ENCODE measurements at regions not wholly inside any gene's neighbourhood (a gene's known extent, or its start where the extent isn't known, plus 50 kb on each side); places are given as distances from the start of the nearest gene placed in this dataset.

DNA sequence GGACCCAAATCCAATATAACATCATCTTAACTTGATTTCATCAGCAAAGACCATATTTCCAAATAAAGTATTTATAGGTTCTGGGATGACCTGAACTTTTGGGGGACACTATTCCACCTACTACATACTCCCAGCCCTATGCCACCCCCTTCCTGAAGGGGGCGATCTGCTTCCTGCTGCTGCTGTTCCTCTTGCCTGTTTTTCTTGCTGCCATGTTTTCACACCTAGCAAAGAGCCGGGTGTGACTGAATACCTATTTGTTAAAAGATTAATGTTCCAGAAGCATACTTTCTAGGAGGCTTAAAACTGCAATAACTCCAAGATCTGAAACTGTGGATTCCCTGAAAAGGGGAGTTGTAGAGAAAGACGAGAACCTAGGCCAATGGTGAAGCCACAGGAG is 89.7 kb downstream of the ICOS start:
- Histone ChIP-seq H3K9me3 (ENCODE audit: control insufficient read depth in 5 of 5, low read length in 5 of 5) (no peaks in the 10 kb centered on the region), H3K9ac (ENCODE audit: low read length in 5 of 5) (no peak overlapping the region), H3K27ac (ENCODE audit: low read depth, low read length) (no peak overlapping the region), H3K27me3 (ENCODE audit: control insufficient read depth in 5 of 5, insufficient read depth in 4 of 5, low read length in 5 of 5) (no peaks in the 10 kb centered on the region), H3K4me3 (ENCODE audit: low read depth in 1 of 5, low read length in 5 of 5) (no peak overlapping the region), H3K4me1 (ENCODE audit: control insufficient read depth in 5 of 5, insufficient read depth in 5 of 5, low read length in 5 of 5) (peaks cover 0 to 1% (median 0%) of the 10 kb centered on the region in 5 donors), H3K36me3 (ENCODE audit: control insufficient read depth in 5 of 5, insufficient read depth in 5 of 5, low read length in 5 of 5) (no peaks in the 10 kb centered on the region)

GRCh38 chr2:204027091-204027490 is 90.5 kb downstream of the ICOS start:
- H3K4me3 ChIP-seq (ENCODE audit: low read depth in 1 of 5, low read length in 5 of 5) = no peak overlapping the region
- H3K4me1 ChIP-seq (ENCODE audit: control insufficient read depth in 5 of 5, insufficient read depth in 5 of 5, low read length in 5 of 5) = peaks cover 0 to 2% (median 1%) of the 10 kb centered on the region in 5 donors
- H3K9ac ChIP-seq (ENCODE audit: low read length in 5 of 5) = no peak overlapping the region
- H3K27ac ChIP-seq (ENCODE audit: low read depth, low read length) = no peak overlapping the region
- no peaks in the 10 kb centered on the region for H3K9me3 ChIP-seq (ENCODE audit: control insufficient read depth in 5 of 5, low read length in 5 of 5)
- no peaks in the 10 kb centered on the region for H3K27me3 ChIP-seq (ENCODE audit: control insufficient read depth in 5 of 5, insufficient read depth in 4 of 5, low read length in 5 of 5)
- no peaks in the 10 kb centered on the region for H3K36me3 ChIP-seq (ENCODE audit: control insufficient read depth in 5 of 5, insufficient read depth in 5 of 5, low read length in 5 of 5)

GRCh38 chr2:204030322-204030721 is 93.8 kb downstream of the ICOS start:
- peaks cover 0 to 5% (median 2%) of the 10 kb centered on the region in 5 donors for H3K4me1 ChIP-seq (ENCODE audit: control insufficient read depth in 5 of 5, insufficient read depth in 5 of 5, low read length in 5 of 5)
- no peak overlapping the region for H3K27ac ChIP-seq (ENCODE audit: low read depth, low read length)

GRCh38 chr2:204031056-204031455 is 94.5 kb downstream of the ICOS start:
- Histone ChIP-seq H3K36me3 (ENCODE audit: control insufficient read depth in 5 of 5, insufficient read depth in 5 of 5, low read length in 5 of 5) (no peaks in the 10 kb centered on the region), H3K9me3 (ENCODE audit: control insufficient read depth in 5 of 5, low read length in 5 of 5) (no peaks in the 10 kb centered on the region), H3K27me3 (ENCODE audit: control insufficient read depth in 5 of 5, insufficient read depth in 4 of 5, low read length in 5 of 5) (no peaks in the 10 kb centered on the region), H3K4me3 (ENCODE audit: low read depth in 1 of 5, low read length in 5 of 5) (no peak overlapping the region), H3K27ac (ENCODE audit: low read depth, low read length) (no peak overlapping the region), H3K4me1 (ENCODE audit: control insufficient read depth in 5 of 5, insufficient read depth in 5 of 5, low read length in 5 of 5) (peaks cover 0 to 5% (median 2%) of the 10 kb centered on the region in 5 donors), H3K9ac (ENCODE audit: low read length in 5 of 5) (no peak overlapping the region)

More at GRCh38 chr2:204030322-204030721, 93.8 kb downstream of the ICOS start:
- Histone ChIP-seq H3K4me3 (ENCODE audit: low read depth in 1 of 5, low read length in 5 of 5) (no peak overlapping the region), H3K9me3 (ENCODE audit: control insufficient read depth in 5 of 5, low read length in 5 of 5) (no peaks in the 10 kb centered on the region), H3K36me3 (ENCODE audit: control insufficient read depth in 5 of 5, insufficient read depth in 5 of 5, low read length in 5 of 5) (no peaks in the 10 kb centered on the region), H3K27me3 (ENCODE audit: control insufficient read depth in 5 of 5, insufficient read depth in 4 of 5, low read length in 5 of 5) (no peaks in the 10 kb centered on the region), H3K9ac (ENCODE audit: low read length in 5 of 5) (no peak overlapping the region)

DNA sequence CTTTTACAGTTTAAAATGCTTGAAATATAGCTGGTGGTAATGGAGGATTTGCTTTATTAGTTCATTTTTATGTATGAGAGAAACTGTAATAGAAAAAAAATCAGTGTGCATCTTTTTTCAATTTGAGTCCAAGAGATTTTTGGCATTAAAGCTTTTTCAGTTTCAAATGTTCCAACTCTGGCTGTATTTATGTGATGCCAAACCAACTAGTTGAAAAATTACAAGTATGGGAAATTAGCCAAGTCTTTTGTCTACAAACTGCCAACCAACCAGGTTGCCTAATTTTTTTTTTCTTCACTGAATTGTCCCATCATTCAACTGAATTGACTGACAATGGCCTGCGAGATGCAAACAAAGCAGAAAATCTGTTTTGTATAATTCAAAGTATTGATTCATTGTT is 95.7 kb downstream of the ICOS start:
- Histone ChIP-seq H3K9me3 (ENCODE audit: control insufficient read depth in 5 of 5, low read length in 5 of 5) (no peaks in the 10 kb centered on the region), H3K36me3 (ENCODE audit: control insufficient read depth in 5 of 5, insufficient read depth in 5 of 5, low read length in 5 of 5) (no peaks in the 10 kb centered on the region), H3K9ac (ENCODE audit: low read length in 5 of 5) (no peak overlapping the region), H3K4me3 (ENCODE audit: low read depth in 1 of 5, low read length in 5 of 5) (no peak overlapping the region), H3K27ac (ENCODE audit: low read depth, low read length) (no peak overlapping the region), H3K27me3 (ENCODE audit: control insufficient read depth in 5 of 5, insufficient read depth in 4 of 5, low read length in 5 of 5) (no peaks in the 10 kb centered on the region), H3K4me1 (ENCODE audit: control insufficient read depth in 5 of 5, insufficient read depth in 5 of 5, low read length in 5 of 5) (peaks cover 0 to 5% (median 2%) of the 10 kb centered on the region in 5 donors)

DNA sequence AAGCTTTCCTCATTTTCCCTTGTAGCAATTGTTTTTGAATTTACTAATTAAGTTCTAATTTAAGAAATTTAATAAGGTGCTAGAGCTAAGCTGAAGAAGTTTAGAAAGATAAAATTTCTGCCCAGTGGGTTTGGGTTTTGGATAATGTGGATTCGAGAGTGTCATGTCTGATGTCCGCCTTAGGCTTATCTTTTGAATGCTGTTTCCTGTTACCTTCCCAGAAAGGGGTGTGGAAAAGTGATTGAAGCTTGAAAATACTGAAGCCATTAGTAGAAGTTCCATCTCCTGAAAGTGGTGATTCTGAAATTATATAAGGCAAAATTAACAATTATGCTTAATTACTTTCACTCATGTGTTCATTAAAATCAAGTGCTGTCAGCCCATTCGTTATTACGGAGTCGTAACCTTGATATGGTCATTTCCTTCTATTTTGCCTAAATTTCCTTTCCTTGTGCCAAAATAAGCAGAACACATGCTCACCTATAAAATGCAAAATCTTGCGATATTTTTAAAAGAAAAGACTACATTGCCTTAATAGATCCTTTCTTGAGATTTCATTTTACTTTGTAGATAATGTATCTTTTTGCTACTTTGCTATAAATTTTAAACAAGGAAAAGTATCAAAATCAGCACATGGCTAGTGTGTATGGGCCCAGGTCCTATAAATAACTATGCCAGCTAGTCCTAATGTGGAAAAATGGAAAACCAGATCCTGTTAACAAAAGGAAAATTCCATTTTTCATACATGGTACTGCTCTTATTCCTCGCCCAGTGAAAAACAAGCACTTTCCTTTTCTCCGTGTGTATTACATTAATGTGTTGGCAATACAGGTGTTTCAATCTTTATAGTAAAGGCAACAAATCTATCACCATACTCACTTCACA is 97.3 kb downstream of the ICOS start:
- Histone ChIP-seq H3K4me3 (ENCODE audit: low read depth in 1 of 5, low read length in 5 of 5) (no peak overlapping the region), H3K4me1 (ENCODE audit: control insufficient read depth in 5 of 5, insufficient read depth in 5 of 5, low read length in 5 of 5) (peaks cover 0 to 5% (median 2%) of the 10 kb centered on the region in 5 donors), H3K36me3 (ENCODE audit: control insufficient read depth in 5 of 5, insufficient read depth in 5 of 5, low read length in 5 of 5) (no peaks in the 10 kb centered on the region), H3K9me3 (ENCODE audit: control insufficient read depth in 5 of 5, low read length in 5 of 5) (no peaks in the 10 kb centered on the region), H3K9ac (ENCODE audit: low read length in 5 of 5) (no peak overlapping the region), H3K27ac (ENCODE audit: low read depth, low read length) (no peak overlapping the region), H3K27me3 (ENCODE audit: control insufficient read depth in 5 of 5, insufficient read depth in 4 of 5, low read length in 5 of 5) (no peaks in the 10 kb centered on the region)

DNA sequence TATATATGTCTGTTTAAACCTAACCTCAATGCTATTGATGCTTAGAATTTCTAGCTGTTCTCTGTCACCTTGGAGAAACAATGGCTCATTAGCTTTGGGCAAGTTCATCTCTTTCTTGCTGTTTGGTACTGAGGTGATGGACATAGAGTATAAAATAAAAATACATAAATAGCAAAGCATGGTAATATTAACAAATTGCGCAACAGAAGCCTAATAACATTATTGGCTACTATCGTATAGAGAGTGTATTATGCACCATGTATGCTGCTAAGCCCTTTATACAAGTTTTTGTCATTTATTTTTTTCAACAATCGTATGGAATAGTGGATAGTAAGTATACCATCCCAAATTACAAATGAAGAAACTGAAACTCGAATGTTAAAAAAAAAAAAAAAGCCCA is 100.1 kb downstream of the ICOS start:
- Histone ChIP-seq H3K4me1 (ENCODE audit: control insufficient read depth in 5 of 5, insufficient read depth in 5 of 5, low read length in 5 of 5) (peaks cover 0 to 5% (median 2%) of the 10 kb centered on the region in 5 donors), H3K9ac (ENCODE audit: low read length in 5 of 5) (no peak overlapping the region), H3K9me3 (ENCODE audit: control insufficient read depth in 5 of 5, low read length in 5 of 5) (peaks cover 0 to under 1% (median 0%) of the 10 kb centered on the region in 5 donors), H3K4me3 (ENCODE audit: low read depth in 1 of 5, low read length in 5 of 5) (no peak overlapping the region), H3K27me3 (ENCODE audit: control insufficient read depth in 5 of 5, insufficient read depth in 4 of 5, low read length in 5 of 5) (no peaks in the 10 kb centered on the region), H3K27ac (ENCODE audit: low read depth, low read length) (no peak overlapping the region), H3K36me3 (ENCODE audit: control insufficient read depth in 5 of 5, insufficient read depth in 5 of 5, low read length in 5 of 5) (no peaks in the 10 kb centered on the region)

GRCh38 chr2:204037286-204037685 is 100.7 kb downstream of the ICOS start:
- no peak overlapping the region for H3K4me3 ChIP-seq (ENCODE audit: low read depth in 1 of 5, low read length in 5 of 5)
- H3K9me3 ChIP-seq (ENCODE audit: control insufficient read depth in 5 of 5, low read length in 5 of 5) = peaks cover 0 to 3% (median 0%) of the 10 kb centered on the region in 5 donors
- no peak overlapping the region for H3K27ac ChIP-seq (ENCODE audit: low read depth, low read length)

DNA sequence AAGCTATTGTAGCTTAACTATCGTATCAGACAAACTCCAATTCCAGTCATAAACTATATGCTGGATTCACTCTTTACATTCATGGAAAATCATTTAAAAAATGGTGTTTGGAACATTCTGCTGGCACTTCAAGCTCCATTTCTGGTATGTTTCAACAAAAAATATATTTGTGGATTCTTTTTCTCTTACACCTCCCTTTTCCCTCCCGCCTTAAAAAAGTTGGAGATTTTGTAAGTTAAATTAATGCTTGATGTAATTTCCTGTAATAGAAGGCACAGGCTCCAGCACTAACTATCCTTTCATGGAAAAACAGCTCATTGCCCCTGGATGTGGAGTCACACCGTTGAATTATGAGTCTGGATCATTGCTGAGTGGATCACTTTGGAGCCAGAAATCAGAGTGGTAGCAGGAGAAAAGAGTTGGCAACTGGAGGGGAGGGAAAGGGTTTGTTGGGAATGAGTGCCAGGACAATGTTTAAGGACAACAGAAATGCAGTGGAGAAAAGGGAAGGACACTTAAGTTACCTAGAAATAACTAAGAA is 102.8 kb downstream of the ICOS start:
- Histone ChIP-seq H3K4me1 (ENCODE audit: control insufficient read depth in 5 of 5, insufficient read depth in 5 of 5, low read length in 5 of 5) (no peaks in the 10 kb centered on the region), H3K36me3 (ENCODE audit: control insufficient read depth in 5 of 5, insufficient read depth in 5 of 5, low read length in 5 of 5) (no peaks in the 10 kb centered on the region), H3K27ac (ENCODE audit: low read depth, low read length) (no peak overlapping the region), H3K4me3 (ENCODE audit: low read depth in 1 of 5, low read length in 5 of 5) (no peak overlapping the region), H3K9ac (ENCODE audit: low read length in 5 of 5) (no peak overlapping the region), H3K27me3 (ENCODE audit: control insufficient read depth in 5 of 5, insufficient read depth in 4 of 5, low read length in 5 of 5) (no peaks in the 10 kb centered on the region), H3K9me3 (ENCODE audit: control insufficient read depth in 5 of 5, low read length in 5 of 5) (peaks cover 0 to 3% (median 0%) of the 10 kb centered on the region in 5 donors)

More at GRCh38 chr2:204037286-204037685, 100.7 kb downstream of the ICOS start:
- Histone ChIP-seq H3K36me3 (ENCODE audit: control insufficient read depth in 5 of 5, insufficient read depth in 5 of 5, low read length in 5 of 5) (no peaks in the 10 kb centered on the region), H3K9ac (ENCODE audit: low read length in 5 of 5) (no peak overlapping the region), H3K27me3 (ENCODE audit: control insufficient read depth in 5 of 5, insufficient read depth in 4 of 5, low read length in 5 of 5) (no peaks in the 10 kb centered on the region), H3K4me1 (ENCODE audit: control insufficient read depth in 5 of 5, insufficient read depth in 5 of 5, low read length in 5 of 5) (peaks cover 0 to 3% (median 0%) of the 10 kb centered on the region in 5 donors)

DNA sequence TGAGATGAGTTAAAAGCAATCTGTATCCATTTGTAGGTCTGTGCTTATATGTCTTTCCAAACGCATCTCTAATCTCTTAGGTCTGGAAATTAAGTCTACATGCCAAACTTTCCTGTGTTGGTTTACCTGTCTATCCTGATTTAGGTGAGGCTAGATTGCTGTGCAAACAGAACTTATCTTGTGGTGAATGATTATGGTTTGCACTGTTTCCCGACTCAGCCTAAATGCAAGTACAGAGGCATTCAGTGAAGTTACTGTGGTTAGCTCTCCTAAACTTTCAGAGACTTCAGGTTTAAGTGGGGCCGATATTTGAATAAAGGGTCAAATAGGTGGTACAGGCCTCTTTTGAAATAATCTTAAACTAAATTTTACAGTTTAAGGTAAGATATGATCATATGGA is 103.5 kb downstream of the ICOS start:
- Histone ChIP-seq H3K9ac (ENCODE audit: low read length in 5 of 5) (no peak overlapping the region), H3K4me3 (ENCODE audit: low read depth in 1 of 5, low read length in 5 of 5) (no peak overlapping the region), H3K36me3 (ENCODE audit: control insufficient read depth in 5 of 5, insufficient read depth in 5 of 5, low read length in 5 of 5) (no peaks in the 10 kb centered on the region), H3K27me3 (ENCODE audit: control insufficient read depth in 5 of 5, insufficient read depth in 4 of 5, low read length in 5 of 5) (no peaks in the 10 kb centered on the region), H3K4me1 (ENCODE audit: control insufficient read depth in 5 of 5, insufficient read depth in 5 of 5, low read length in 5 of 5) (no peaks in the 10 kb centered on the region), H3K9me3 (ENCODE audit: control insufficient read depth in 5 of 5, low read length in 5 of 5) (peaks cover 0 to 3% (median 0%) of the 10 kb centered on the region in 5 donors), H3K27ac (ENCODE audit: low read depth, low read length) (no peak overlapping the region)
